H9 (cell line): ENCODE measurements at regions not wholly inside any gene's neighbourhood (a gene's known extent, or its start where the extent isn't known, plus 50 kb on each side); places are given as distances from the start of the nearest gene placed in this dataset.
"Not testable (repeated sequence)": the region's sequence is repeated elsewhere in the genome, so short reads cannot be mapped to it uniquely, and the experiment has no call there.

ENCODE experiments used
- DNase-seq: peaks from one replicate; pipeline ENCODE4 v3.0.0-alpha.2; 2017
- H2AFZ ChIP-seq: one replicate; pipeline ENCODE4 v1.6.1; 2013; ENCODE audit warnings: mild to moderate bottlenecking, low read length, control low read depth, moderate library complexity
- H2AK5ac ChIP-seq: 2 replicates; pipeline ENCODE4 v1.6.1; 2013; ENCODE audit warnings: low read length, control low read depth, mixed read lengths; ENCODE audit not compliant: insufficient read length
- H2BK120ac ChIP-seq: one replicate; pipeline ENCODE4 v1.6.1; 2013; ENCODE audit warnings: low read depth, mild to moderate bottlenecking, low read length, control low read depth, inconsistent platforms; ENCODE audit not compliant: poor library complexity, severe bottlenecking
- H2BK12ac ChIP-seq: 2 replicates; pipeline ENCODE4 v1.6.1; 2013; ENCODE audit warnings: low read length, control low read depth, mixed read lengths, low read depth; ENCODE audit not compliant: insufficient read length
- H2BK15ac ChIP-seq: 2 replicates; pipeline ENCODE4 v1.6.1; 2013; ENCODE audit warnings: low read depth, low read length, control low read depth
- H2BK20ac ChIP-seq: one replicate; pipeline ENCODE4 v1.6.1; 2013; ENCODE audit warnings: low read depth, mild to moderate bottlenecking, low read length, control low read depth, inconsistent platforms; ENCODE audit not compliant: poor library complexity, severe bottlenecking
- H2BK5ac ChIP-seq: 2 replicates; pipeline ENCODE4 v1.6.1; 2013; ENCODE audit warnings: low read length, control low read depth, mixed read lengths; ENCODE audit not compliant: insufficient read length
- H3K14ac ChIP-seq: 2 replicates; pipeline ENCODE4 v1.6.1; 2013; ENCODE audit warnings: low read length, control low read depth; ENCODE audit not compliant: insufficient read depth
- H3K18ac ChIP-seq: 2 replicates; pipeline ENCODE4 v1.6.1; 2013; ENCODE audit warnings: low read depth, mild to moderate bottlenecking, mixed read lengths, low read length, control low read depth; ENCODE audit not compliant: insufficient read length
- H3K23ac ChIP-seq: 2 replicates; pipeline ENCODE4 v1.6.1; 2013; ENCODE audit warnings: low read length, control low read depth, mixed read lengths, low read depth; ENCODE audit not compliant: insufficient read length
- H3K23me2 ChIP-seq: 2 replicates; pipeline ENCODE4 v1.6.1; 2013; ENCODE audit warnings: low read depth, mild to moderate bottlenecking, mixed read lengths, low read length, control low read depth; ENCODE audit not compliant: insufficient read length, poor library complexity, severe bottlenecking
- H3K27ac ChIP-seq: 2 replicates; pipeline ENCODE4 v1.5.1; 2013; ENCODE audit warnings: low read length, control low read depth, mixed read lengths, low read depth; ENCODE audit not compliant: insufficient read length
- H3K27me3 ChIP-seq: 2 replicates; pipeline ENCODE4 v1.6.1; 2013; ENCODE audit warnings: low read length, control low read depth, inconsistent platforms; ENCODE audit not compliant: insufficient read depth
- H3K4ac ChIP-seq: 2 replicates; pipeline ENCODE4 v1.6.1; 2013; ENCODE audit warnings: low read depth, mild to moderate bottlenecking, control low read depth, inconsistent platforms, low read length, moderate library complexity
- H3K4me1 ChIP-seq: 2 replicates; pipeline ENCODE4 v1.6.1; 2013; ENCODE audit warnings: low read length, control low read depth, inconsistent platforms; ENCODE audit not compliant: insufficient read depth
- H3K4me2 ChIP-seq: 2 replicates; pipeline ENCODE4 v1.6.1; 2013; ENCODE audit warnings: low read length, control low read depth, mixed read lengths; ENCODE audit not compliant: insufficient read length, insufficient read depth
- H3K56ac ChIP-seq: 2 replicates; pipeline ENCODE4 v1.6.1; 2013; ENCODE audit warnings: low read depth, mild to moderate bottlenecking, mixed read lengths, low read length, control low read depth; ENCODE audit not compliant: insufficient read length
- H3K79me1 ChIP-seq: 2 replicates; pipeline ENCODE4 v1.6.1; 2013; ENCODE audit warnings: low read depth, mild to moderate bottlenecking, moderate library complexity, low read length, control low read depth, inconsistent platforms; ENCODE audit not compliant: insufficient read depth, poor library complexity, severe bottlenecking
- H3K79me2 ChIP-seq: 2 replicates; pipeline ENCODE4 v1.6.1; 2013; ENCODE audit warnings: low read length, control low read depth, inconsistent platforms; ENCODE audit not compliant: insufficient read depth
- H3K9ac ChIP-seq: 2 replicates; pipeline ENCODE4 v1.6.1; 2013; ENCODE audit warnings: low read length, control low read depth, mixed read lengths; ENCODE audit not compliant: insufficient read length; ENCODE audit errors: extremely low read depth
- H3K9me3 ChIP-seq: one replicate; pipeline ENCODE4 v1.6.1; 2013; ENCODE audit warnings: low read depth, low read length, inconsistent platforms; ENCODE audit not compliant: control insufficient read depth
- H3T11ph ChIP-seq: one replicate; pipeline ENCODE4 v1.6.1; 2013; ENCODE audit warnings: mild to moderate bottlenecking, low read length, control low read depth, inconsistent platforms
- H4K20me1 ChIP-seq: one replicate; pipeline ENCODE4 v1.6.1; 2013; ENCODE audit not compliant: control insufficient read depth, insufficient read length, insufficient read depth
- H4K5ac ChIP-seq: 2 replicates; pipeline ENCODE4 v1.6.1; 2013; ENCODE audit warnings: low read depth, mild to moderate bottlenecking, mixed read lengths, low read length, control low read depth; ENCODE audit not compliant: insufficient read length
- H4K8ac ChIP-seq: replicated peaks from 2 replicates; pipeline ENCODE4 v1.6.1; 2013; ENCODE audit warnings: low read length, control low read depth, mixed read lengths, low read depth; ENCODE audit not compliant: insufficient read length
- H4K91ac ChIP-seq: 2 replicates; pipeline ENCODE4 v1.6.1; 2013; ENCODE audit warnings: low read depth, mild to moderate bottlenecking, moderate library complexity, mixed read lengths, low read length, control low read depth; ENCODE audit not compliant: insufficient read length
- H3K27ac Mint-ChIP-seq, 3 experiments: 2 replicates in 2 of 3; 3 replicates in 1 of 3; pipeline ENCODE4 v1.8.0; 2020 to 2021; ENCODE audit warnings: mixed read lengths in 3 of 3, mild to moderate bottlenecking in 1 of 3, moderate library complexity in 1 of 3
- H3K27me3 Mint-ChIP-seq: 2 replicates; pipeline ENCODE4 v1.8.0; 2021; ENCODE audit warnings: low read depth, mild to moderate bottlenecking, moderate library complexity, mixed read lengths
- H3K36me3 Mint-ChIP-seq, 3 experiments: 2 replicates in 2 of 3; 3 replicates in 1 of 3; pipeline ENCODE4 v1.8.0; 2020 to 2021; ENCODE audit warnings: low read depth in 3 of 3, mixed read lengths in 3 of 3; ENCODE audit not compliant: insufficient read depth in 1 of 3
- H3K4me1 Mint-ChIP-seq, 2 experiments: 2 replicates each; pipeline ENCODE4 v1.8.0; 2020; ENCODE audit warnings: mixed read lengths in 2 of 2
- H3K4me3 Mint-ChIP-seq, 2 experiments: 2 replicates in 1 of 2; 3 replicates in 1 of 2; pipeline ENCODE4 v1.8.0; 2020 to 2021; ENCODE audit warnings: mild to moderate bottlenecking in 2 of 2, mixed read lengths in 2 of 2, moderate library complexity in 1 of 2
- H3K9me3 Mint-ChIP-seq, 2 experiments: 2 replicates in 1 of 2; 3 replicates in 1 of 2; pipeline ENCODE4 v1.8.0; 2020; ENCODE audit warnings: mild to moderate bottlenecking in 2 of 2, mixed read lengths in 2 of 2, moderate library complexity in 1 of 2
- WGBS: extraction: QIAGEN DNeasy Blood & Tissue Kit; methylation state at CpG from one replicate; pipeline ENCODE4 v1.1.7; 2013; ENCODE audit warnings: missing lambda C conversion rate, low lambda C conversion rate, mixed read lengths; ENCODE audit not compliant: insufficient read length; ENCODE audit errors: extremely low coverage; 5-methylcytosine and 5-hydroxymethylcytosine counted together
- TF ChIP-seq, protein P1 (sequence below): fragments of 200-600 bp; sonication (generic); conservative IDR thresholded peaks from 3 replicates; pipeline ENCODE4 v1.8.0; 2021; ENCODE audit warnings: antibody characterized with exemption, mild to moderate bottlenecking

DNA sequence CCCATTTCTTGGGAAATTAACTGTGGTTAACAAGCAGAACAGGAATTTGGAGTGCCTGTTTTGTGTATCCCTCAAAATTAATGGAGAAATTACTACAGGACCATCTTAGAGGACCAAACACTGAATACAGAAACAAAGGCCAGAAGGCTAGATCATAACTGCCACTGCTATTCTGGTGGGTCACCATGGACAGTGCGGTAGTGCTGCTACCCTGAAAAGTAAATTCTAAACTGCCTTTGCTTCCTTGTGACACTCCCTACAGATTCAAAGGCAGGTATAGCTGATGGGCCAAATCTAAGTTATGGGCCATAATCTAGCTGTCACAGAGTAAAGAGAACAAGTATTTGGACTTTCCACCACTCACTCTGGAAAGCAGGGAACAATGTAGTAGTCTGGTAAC lies 575.8 kb upstream of the ADGRB3 start:
- Histone ChIP-seq H3K4me2 (no peak overlapping the region), H3K18ac (no peak overlapping the region), H2AFZ (no peak overlapping the region), H3K23ac (no peak overlapping the region), H2BK5ac (no peak overlapping the region), H2BK120ac (no peak overlapping the region), H3K4ac (no peak overlapping the region), H3K4me1 (no peaks in the 10 kb centered on the region), H4K5ac (no peak overlapping the region), H4K91ac (no peak overlapping the region), H3K27ac (no peak overlapping the region), H3K79me2 (no peaks in the 10 kb centered on the region), H3K27me3 (no peaks in the 10 kb centered on the region), H4K8ac (no peak overlapping the region), H3T11ph (no peak overlapping the region), H2BK12ac (no peak overlapping the region), H2BK20ac (no peak overlapping the region), H3K56ac (no peak overlapping the region), H3K9ac (no peak overlapping the region), H3K23me2 (no peaks in the 10 kb centered on the region), H2BK15ac (no peak overlapping the region), H3K9me3 (no peaks in the 10 kb centered on the region), H3K79me1 (no peaks in the 10 kb centered on the region), H2AK5ac (no peak overlapping the region), H3K14ac (no peak overlapping the region), H4K20me1 (no peaks in the 10 kb centered on the region)
- H3K4me1 Mint-ChIP-seq = peaks cover 9 to 10% of the 10 kb centered on the region in 2 experiments
- peaks cover 16 to 21% (median 16%) of the 10 kb centered on the region in 3 experiments for H3K36me3 Mint-ChIP-seq
- H3K9me3 Mint-ChIP-seq = peaks cover 19 to 23% of the 10 kb centered on the region in 2 experiments; a peak in 4 of 5 replicates
- no peak overlapping the region for H3K4me3 Mint-ChIP-seq
- H3K27ac Mint-ChIP-seq = peak overlapping the region in 1 of 3 experiments; percentile 94; a peak in 2 of 7 replicates
- TF ChIP-seq, protein P1, sequence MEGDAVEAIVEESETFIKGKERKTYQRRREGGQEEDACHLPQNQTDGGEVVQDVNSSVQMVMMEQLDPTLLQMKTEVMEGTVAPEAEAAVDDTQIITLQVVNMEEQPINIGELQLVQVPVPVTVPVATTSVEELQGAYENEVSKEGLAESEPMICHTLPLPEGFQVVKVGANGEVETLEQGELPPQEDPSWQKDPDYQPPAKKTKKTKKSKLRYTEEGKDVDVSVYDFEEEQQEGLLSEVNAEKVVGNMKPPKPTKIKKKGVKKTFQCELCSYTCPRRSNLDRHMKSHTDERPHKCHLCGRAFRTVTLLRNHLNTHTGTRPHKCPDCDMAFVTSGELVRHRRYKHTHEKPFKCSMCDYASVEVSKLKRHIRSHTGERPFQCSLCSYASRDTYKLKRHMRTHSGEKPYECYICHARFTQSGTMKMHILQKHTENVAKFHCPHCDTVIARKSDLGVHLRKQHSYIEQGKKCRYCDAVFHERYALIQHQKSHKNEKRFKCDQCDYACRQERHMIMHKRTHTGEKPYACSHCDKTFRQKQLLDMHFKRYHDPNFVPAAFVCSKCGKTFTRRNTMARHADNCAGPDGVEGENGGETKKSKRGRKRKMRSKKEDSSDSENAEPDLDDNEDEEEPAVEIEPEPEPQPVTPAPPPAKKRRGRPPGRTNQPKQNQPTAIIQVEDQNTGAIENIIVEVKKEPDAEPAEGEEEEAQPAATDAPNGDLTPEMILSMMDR = no peak
- no peaks in the 10 kb centered on the region for H3K27me3 Mint-ChIP-seq
- no CpG with 5 or more reads among the region's 1 CpG for WGBS
- no peak for DNase-seq

DNA sequence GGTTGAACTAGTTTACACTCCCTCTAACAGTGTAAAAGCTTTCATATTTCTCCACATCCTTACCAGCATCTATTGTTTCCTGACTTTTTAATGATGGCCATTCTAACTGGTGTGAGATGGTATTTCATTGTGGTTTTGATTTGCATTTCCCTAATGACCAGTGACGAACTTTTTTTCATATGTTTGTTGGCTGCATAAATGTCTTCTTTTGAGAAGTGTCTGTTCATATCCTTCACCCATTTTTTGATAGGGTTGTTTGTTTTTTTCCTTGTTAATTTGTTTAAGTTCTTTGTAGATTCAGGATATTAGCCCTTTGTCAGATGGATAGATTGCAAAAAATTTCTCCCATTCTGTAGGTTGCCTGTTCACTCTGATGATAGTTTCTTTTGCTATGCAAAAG lies 578.5 kb upstream of the ADGRB3 start:
- not testable (repeated sequence) for H3K27me3 Mint-ChIP-seq, H3K4me1 ChIP-seq, H2BK5ac ChIP-seq, H2BK15ac ChIP-seq, H3K18ac ChIP-seq, H2AK5ac ChIP-seq, H3T11ph ChIP-seq, H2AFZ ChIP-seq, H4K8ac ChIP-seq, H3K4ac ChIP-seq, H2BK120ac ChIP-seq, H4K5ac ChIP-seq, H3K4me3 Mint-ChIP-seq, H3K9ac ChIP-seq, H3K79me2 ChIP-seq, H3K23ac ChIP-seq, DNase-seq, H2BK12ac ChIP-seq, H2BK20ac ChIP-seq, H3K27ac Mint-ChIP-seq, H3K56ac ChIP-seq, H3K14ac ChIP-seq, H4K20me1 ChIP-seq, H3K4me1 Mint-ChIP-seq, H3K79me1 ChIP-seq, H3K4me2 ChIP-seq, H3K27me3 ChIP-seq, H4K91ac ChIP-seq, H3K9me3 ChIP-seq, H3K23me2 ChIP-seq, H3K27ac ChIP-seq
- Mint-ChIP-seq H3K36me3 (peaks cover 14 to 21% (median 16%) of the 10 kb centered on the region in 3 experiments), H3K9me3 (peaks cover 19% of the 10 kb centered on the region in 2 experiments; a peak in 4 of 5 replicates)
- WGBS = no CpG with 5 or more reads among the region's 1 CpG
